ENCODE measurements at regions not wholly inside any gene's neighbourhood (a gene's known extent, or its start where the extent isn't known, plus 50 kb on each side); places are given as distances from the start of the nearest gene placed in this dataset.

GRCh38 chr4:128357286-128357685 is 69.7 kb upstream of the PGRMC2 start:
- Mint-ChIP-seq H3K4me1 (ENCODE audit: low read depth) (peaks cover 1% of the 10 kb centered on the region), H3K4me3 (ENCODE audit: low read depth) (no peak overlapping the region), H3K36me3 (ENCODE audit: low read depth) (no peaks in the 10 kb centered on the region), H3K9me3 (no peaks in the 10 kb centered on the region), H3K27ac (no peak overlapping the region), H3K27me3 (ENCODE audit: low read depth) (no peaks in the 10 kb centered on the region)
- DNase-seq (ENCODE audit: low spot score): no peak
- intact Hi-C loops (cut with micrococcal nuclease): no loop called here

GRCh38 chr4:128355305-128355704 is 67.7 kb upstream of the PGRMC2 start:
- H3K36me3 Mint-ChIP-seq (ENCODE audit: low read depth): no peaks in the 10 kb centered on the region

GRCh38 chr4:128354205-128354821 is 66.7 kb upstream of the PGRMC2 start:
- Mint-ChIP-seq H3K27me3 (ENCODE audit: low read depth) (no peaks in the 10 kb centered on the region), H3K27ac (no peak overlapping the region), H3K4me3 (ENCODE audit: low read depth) (no peak overlapping the region), H3K9me3 (no peaks in the 10 kb centered on the region), H3K36me3 (ENCODE audit: low read depth) (no peaks in the 10 kb centered on the region), H3K4me1 (ENCODE audit: low read depth) (peaks cover 1% of the 10 kb centered on the region)
- intact Hi-C loops (cut with micrococcal nuclease): no loop called here
- DNase-seq (ENCODE audit: low spot score): no peak

More at GRCh38 chr4:128355305-128355704, 67.7 kb upstream of the PGRMC2 start:
- Mint-ChIP-seq H3K4me1 (ENCODE audit: low read depth) (peaks cover 1% of the 10 kb centered on the region), H3K9me3 (no peaks in the 10 kb centered on the region), H3K4me3 (ENCODE audit: low read depth) (no peak overlapping the region), H3K27ac (no peak overlapping the region), H3K27me3 (ENCODE audit: low read depth) (no peaks in the 10 kb centered on the region)
- intact Hi-C loops (cut with micrococcal nuclease): no loop called here
- no peak for DNase-seq (ENCODE audit: low spot score)

- Mint-ChIP-seq H3K9me3 (no peaks in the 10 kb centered on the region), H3K36me3 (ENCODE audit: low read depth) (no peaks in the 10 kb centered on the region), H3K27ac (no peak overlapping the region), H3K4me1 (ENCODE audit: low read depth) (no peaks in the 10 kb centered on the region), H3K27me3 (ENCODE audit: low read depth) (no peaks in the 10 kb centered on the region), H3K4me3 (ENCODE audit: low read depth) (no peak overlapping the region)
- no peak for DNase-seq (ENCODE audit: low spot score)
- intact Hi-C loops (cut with micrococcal nuclease): no loop called here
Measured at GRCh38 chr4:128353791-128354190, 66.2 kb upstream of the PGRMC2 start.

- DNase-seq (ENCODE audit: low spot score): no peak
- intact Hi-C loops (cut with micrococcal nuclease): no loop called here
- no peak overlapping the region for H3K27ac Mint-ChIP-seq
- H3K36me3 Mint-ChIP-seq (ENCODE audit: low read depth): no peaks in the 10 kb centered on the region
- H3K9me3 Mint-ChIP-seq: no peaks in the 10 kb centered on the region
- no peaks in the 10 kb centered on the region for H3K27me3 Mint-ChIP-seq (ENCODE audit: low read depth)
- no peaks in the 10 kb centered on the region for H3K4me1 Mint-ChIP-seq (ENCODE audit: low read depth)
- H3K4me3 Mint-ChIP-seq (ENCODE audit: low read depth): no peak overlapping the region
Measured at GRCh38 chr4:128351502-128351901, 63.9 kb upstream of the PGRMC2 start.

- no peaks in the 10 kb centered on the region for H3K27me3 Mint-ChIP-seq (ENCODE audit: low read depth)
- H3K27ac Mint-ChIP-seq: no peak overlapping the region
- no peak overlapping the region for H3K4me3 Mint-ChIP-seq (ENCODE audit: low read depth)
- intact Hi-C loops (cut with micrococcal nuclease): no loop called here
- no peaks in the 10 kb centered on the region for H3K4me1 Mint-ChIP-seq (ENCODE audit: low read depth)
- H3K36me3 Mint-ChIP-seq (ENCODE audit: low read depth): no peaks in the 10 kb centered on the region
- DNase-seq (ENCODE audit: low spot score): no peak
- no peaks in the 10 kb centered on the region for H3K9me3 Mint-ChIP-seq
Measured at GRCh38 chr4:128350449-128351045, 62.9 kb upstream of the PGRMC2 start.

GRCh38 chr4:128349921-128350320 is 62.3 kb upstream of the PGRMC2 start:
- Mint-ChIP-seq H3K4me3 (ENCODE audit: low read depth) (no peak overlapping the region), H3K27me3 (ENCODE audit: low read depth) (no peaks in the 10 kb centered on the region), H3K4me1 (ENCODE audit: low read depth) (no peaks in the 10 kb centered on the region), H3K9me3 (no peaks in the 10 kb centered on the region), H3K36me3 (ENCODE audit: low read depth) (no peaks in the 10 kb centered on the region), H3K27ac (no peak overlapping the region)
- intact Hi-C loops (cut with micrococcal nuclease): no loop called here
- DNase-seq (ENCODE audit: low spot score): no peak

GRCh38 chr4:128347930-128348660 is 60.5 kb upstream of the PGRMC2 start:
- no peaks in the 10 kb centered on the region for H3K4me1 Mint-ChIP-seq (ENCODE audit: low read depth)
- H3K27ac Mint-ChIP-seq: no peak overlapping the region
- H3K4me3 Mint-ChIP-seq (ENCODE audit: low read depth): no peak overlapping the region
- H3K27me3 Mint-ChIP-seq (ENCODE audit: low read depth): no peaks in the 10 kb centered on the region
- no peaks in the 10 kb centered on the region for H3K9me3 Mint-ChIP-seq
- DNase-seq (ENCODE audit: low spot score): no peak
- intact Hi-C loops (cut with micrococcal nuclease): no loop called here
- H3K36me3 Mint-ChIP-seq (ENCODE audit: low read depth): no peaks in the 10 kb centered on the region

- intact Hi-C loops (cut with micrococcal nuclease): no loop called here
- H3K9me3 Mint-ChIP-seq: no peaks in the 10 kb centered on the region
Measured at GRCh38 chr4:128347175-128347868, 59.7 kb upstream of the PGRMC2 start.

GRCh38 chr4:128346054-128346716 is 58.6 kb upstream of the PGRMC2 start:
- DNase-seq (ENCODE audit: low spot score): no peak
- H3K36me3 Mint-ChIP-seq (ENCODE audit: low read depth): no peaks in the 10 kb centered on the region
- H3K27ac Mint-ChIP-seq: no peak overlapping the region
- H3K27me3 Mint-ChIP-seq (ENCODE audit: low read depth): no peaks in the 10 kb centered on the region
- intact Hi-C loops (cut with micrococcal nuclease): no loop called here
- H3K9me3 Mint-ChIP-seq: no peaks in the 10 kb centered on the region
- H3K4me1 Mint-ChIP-seq (ENCODE audit: low read depth): peaks cover 2% of the 10 kb centered on the region
- H3K4me3 Mint-ChIP-seq (ENCODE audit: low read depth): no peak overlapping the region

More at GRCh38 chr4:128347175-128347868, 59.7 kb upstream of the PGRMC2 start:
- no peaks in the 10 kb centered on the region for H3K36me3 Mint-ChIP-seq (ENCODE audit: low read depth)
- no peak overlapping the region for H3K27ac Mint-ChIP-seq
- H3K27me3 Mint-ChIP-seq (ENCODE audit: low read depth): no peaks in the 10 kb centered on the region
- no peak for DNase-seq (ENCODE audit: low spot score)
- peaks cover 2% of the 10 kb centered on the region for H3K4me1 Mint-ChIP-seq (ENCODE audit: low read depth)
- no peak overlapping the region for H3K4me3 Mint-ChIP-seq (ENCODE audit: low read depth)

- H3K4me3 Mint-ChIP-seq (ENCODE audit: low read depth): no peak overlapping the region
- intact Hi-C loops (cut with micrococcal nuclease): no loop called here
- no peak for DNase-seq (ENCODE audit: low spot score)
- no peaks in the 10 kb centered on the region for H3K36me3 Mint-ChIP-seq (ENCODE audit: low read depth)
- no peaks in the 10 kb centered on the region for H3K9me3 Mint-ChIP-seq
- no peak overlapping the region for H3K27ac Mint-ChIP-seq
- no peaks in the 10 kb centered on the region for H3K27me3 Mint-ChIP-seq (ENCODE audit: low read depth)
- H3K4me1 Mint-ChIP-seq (ENCODE audit: low read depth): peaks cover 2% of the 10 kb centered on the region
Measured at GRCh38 chr4:128345650-128346049, 58.0 kb upstream of the PGRMC2 start.

- Mint-ChIP-seq H3K36me3 (ENCODE audit: low read depth) (no peaks in the 10 kb centered on the region), H3K27ac (no peak overlapping the region), H3K4me1 (ENCODE audit: low read depth) (peaks cover 2% of the 10 kb centered on the region), H3K4me3 (ENCODE audit: low read depth) (no peak overlapping the region), H3K9me3 (no peaks in the 10 kb centered on the region), H3K27me3 (ENCODE audit: low read depth) (no peaks in the 10 kb centered on the region)
- no peak for DNase-seq (ENCODE audit: low spot score)
- intact Hi-C loops (cut with micrococcal nuclease): no loop called here
Measured at GRCh38 chr4:128342762-128343161, 55.1 kb upstream of the PGRMC2 start.

Data from activated T-helper 2 cell treated with anti-CD3 and anti-CD28 coated beads, Interferon-gamma antibody, Interleukin-2, Interleukin-4, amounts not matched to agents 10 μg/mL and 5 μg/mL and 100 μg/mL, durations not matched to agents 14 hours and 24 hours and 36 hours (primary cell).